HG02852 (cell line): ENCODE measurements at regions not wholly inside any gene's neighbourhood (a gene's known extent, or its start where the extent isn't known, plus 50 kb on each side); places are given as distances from the start of the nearest gene placed in this dataset.
"Not testable (repeated sequence)": the region's sequence is repeated elsewhere in the genome, so short reads cannot be mapped to it uniquely, and the experiment has no call there.

Source experiments
- ATAC-seq: cut with Tn5 transposase; IDR thresholded peaks from one replicate; pipeline ENCODE4 v1.9.1; 2021; ENCODE audit warnings: mild to moderate bottlenecking, moderate library complexity; ENCODE audit not compliant: unreplicated experiment

GRCh38 chr6:21282360-21282759 is 311.2 kb upstream of the SOX4 start:
- ATAC-seq, result not testable (repeated sequence)

GRCh38 chr6:21284166-21284565 is 309.4 kb upstream of the SOX4 start:
- no peak for ATAC-seq

- ATAC-seq, result no peak
Observed at GRCh38 chr6:21284706-21285105, 308.8 kb upstream of the SOX4 start.

GRCh38 chr6:21294144-21294543 is 299.4 kb upstream of the SOX4 start:
- ATAC-seq, result no peak

GRCh38 chr6:21295506-21296240 is 297.9 kb upstream of the SOX4 start:
- ATAC-seq, result no peak

GRCh38 chr6:21297665-21298064 is 295.9 kb upstream of the SOX4 start:
- no peak for ATAC-seq

- no peak for ATAC-seq
Observed at GRCh38 chr6:21299216-21299615, 294.3 kb upstream of the SOX4 start.

GRCh38 chr6:21300439-21300838 is 293.1 kb upstream of the SOX4 start:
- no peak for ATAC-seq

GRCh38 chr6:21305893-21306332 is 287.6 kb upstream of the SOX4 start:
- ATAC-seq, result no peak

GRCh38 chr6:21306546-21306945 is 287.0 kb upstream of the SOX4 start:
- no peak for ATAC-seq

- no peak for ATAC-seq
Observed at GRCh38 chr6:21309807-21310221, 283.7 kb upstream of the SOX4 start.

GRCh38 chr6:21310568-21311140 is 282.9 kb upstream of the SOX4 start:
- no peak for ATAC-seq

- ATAC-seq, result no peak
Observed at GRCh38 chr6:21312118-21312517, 281.4 kb upstream of the SOX4 start.

GRCh38 chr6:21317642-21318041 is 275.9 kb upstream of the SOX4 start:
- ATAC-seq, result no peak

GRCh38 chr6:21321076-21321475 is 272.5 kb upstream of the SOX4 start:
- ATAC-seq, result no peak

GRCh38 chr6:21321531-21321930 is 272.0 kb upstream of the SOX4 start:
- ATAC-seq, result no peak

- ATAC-seq, result no peak
Observed at GRCh38 chr6:21323577-21323976, 270.0 kb upstream of the SOX4 start.

GRCh38 chr6:21325201-21325856 is 268.2 kb upstream of the SOX4 start:
- ATAC-seq, result peak; percentile 56

- ATAC-seq, result no peak
Observed at GRCh38 chr6:21327326-21328112, 266.0 kb upstream of the SOX4 start.

GRCh38 chr6:21331235-21331634 is 262.3 kb upstream of the SOX4 start:
- ATAC-seq, result no peak

GRCh38 chr6:21332077-21332476 is 261.5 kb upstream of the SOX4 start:
- no peak for ATAC-seq
